AG09319 (cell line): ENCODE measurements at regions not wholly inside any gene's neighbourhood (a gene's known extent, or its start where the extent isn't known, plus 50 kb on each side); places are given as distances from the start of the nearest gene placed in this dataset.

Source experiments
- DNase-seq: peaks from one replicate; pipeline ENCODE4 v3.0.0-alpha.2; 2010; ENCODE audit warnings: low read depth; ENCODE audit errors: extremely low read depth
- CTCF ChIP-seq: IDR thresholded peaks from 2 replicates; pipeline ENCODE4 v1.5.1; 2011; ENCODE audit warnings: low read depth, mild to moderate bottlenecking, inconsistent platforms, low read length, moderate library complexity

GRCh38 chr6:122202576-122203137 is 196.8 kb upstream of the HSF2 start:
- DNase-seq: no peak
- no peak for TF ChIP-seq CTCF

- DNase-seq: no peak
Observed at GRCh38 chr6:122207061-122207460, 192.4 kb upstream of the HSF2 start.

GRCh38 chr6:122207794-122208193 is 191.7 kb upstream of the HSF2 start:
- TF ChIP-seq CTCF: no peak
- DNase-seq: no peak

More at GRCh38 chr6:122207061-122207460, 192.4 kb upstream of the HSF2 start:
- TF ChIP-seq CTCF: no peak

DNA sequence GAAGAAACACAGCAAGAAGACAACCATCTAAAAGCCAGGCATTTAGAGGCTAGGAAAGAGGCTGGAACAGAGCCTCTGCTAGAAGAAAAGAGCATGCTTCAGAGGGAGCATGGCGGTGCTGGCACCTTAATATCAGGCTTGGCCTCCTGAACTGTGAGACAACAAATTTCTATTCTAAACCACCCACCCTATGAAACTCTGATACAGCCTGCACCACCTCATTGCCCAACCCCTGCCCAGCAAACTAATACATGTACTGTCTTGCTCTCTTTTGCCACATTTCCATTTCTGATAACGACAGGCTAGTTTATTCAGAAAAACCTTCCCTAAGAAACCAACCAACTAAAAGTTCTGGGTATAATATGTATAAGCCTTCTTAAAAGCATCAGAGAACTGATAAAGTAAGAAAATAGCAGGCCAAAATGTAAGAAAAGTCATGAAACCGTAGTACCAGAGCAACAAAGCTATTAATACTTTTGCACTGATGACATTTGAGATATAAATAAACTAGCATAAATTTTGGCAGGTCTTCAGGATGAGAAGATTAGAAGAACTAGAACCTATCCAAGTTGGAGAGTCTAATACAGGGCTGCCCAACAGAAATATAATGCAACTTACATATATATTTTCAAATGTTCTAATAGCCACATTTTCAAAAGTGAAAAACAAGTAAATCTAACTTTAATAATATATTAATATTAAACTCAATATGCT is 184.7 kb upstream of the HSF2 start:
- no peak for DNase-seq
- TF ChIP-seq CTCF: no peak

GRCh38 chr6:122220254-122220653 is 179.2 kb upstream of the HSF2 start:
- DNase-seq: no peak
- TF ChIP-seq CTCF: no peak

DNA sequence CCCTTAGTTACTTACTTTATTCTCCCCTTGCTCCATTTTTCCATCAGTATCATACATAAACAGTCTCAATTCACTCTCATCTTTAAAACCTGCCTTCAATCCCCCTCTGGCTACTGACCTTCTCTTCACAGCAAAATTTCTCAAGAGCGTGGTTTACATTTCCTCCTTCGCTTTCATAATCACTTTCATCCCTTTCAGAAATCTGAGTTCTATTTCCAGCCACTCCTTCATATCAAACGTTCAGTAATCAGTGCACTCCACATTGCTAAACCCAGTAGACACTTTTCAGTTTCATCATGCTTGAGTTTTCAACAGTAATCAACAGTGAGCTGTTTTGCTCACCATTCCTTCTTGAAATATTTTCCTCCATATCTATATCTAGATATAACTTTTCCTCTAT is 176.7 kb upstream of the HSF2 start:
- no peak for TF ChIP-seq CTCF
- DNase-seq: no peak

DNA sequence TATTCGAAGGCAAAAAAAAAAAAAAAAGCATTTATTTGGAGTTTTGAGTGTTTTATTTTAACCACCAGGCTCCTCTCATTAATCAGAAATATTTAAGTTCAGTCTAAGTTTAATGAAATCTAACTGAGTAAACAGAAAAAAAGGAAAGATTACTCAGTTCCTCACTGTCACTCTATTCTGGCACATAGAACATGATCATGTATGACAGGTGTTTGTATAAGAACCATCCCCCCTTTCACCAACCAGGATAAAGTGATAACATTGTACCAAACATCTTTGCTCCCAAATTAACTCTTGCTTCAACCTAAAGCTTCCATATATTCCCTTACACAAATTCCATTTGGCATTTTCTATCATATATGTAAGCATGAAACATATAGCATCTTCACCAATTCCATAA is 176.2 kb upstream of the HSF2 start:
- DNase-seq: no peak
- TF ChIP-seq CTCF: no peak
